Left ventricle myocardium inferior (tissue), 1 donor: ENCODE measurements at regions not wholly inside any gene's neighbourhood (a gene's known extent, or its start where the extent isn't known, plus 50 kb on each side); places are given as distances from the start of the nearest gene placed in this dataset.

Experiments
- DNase-seq: peaks from one replicate; pipeline ENCODE4 v3.0.0-alpha.2; 2020
- H3K27ac ChIP-seq: fragments of 200-600 bp; replicated peaks from 2 replicates; pipeline ENCODE4 v1.8.0; 2021
- H3K27me3 ChIP-seq: fragments of 200-600 bp; 2 replicates; pipeline ENCODE4 v1.8.0; 2021; ENCODE audit warnings: low read depth
- H3K36me3 ChIP-seq: fragments of 200-600 bp; 2 replicates; pipeline ENCODE4 v1.8.0; 2021
- H3K4me1 ChIP-seq: fragments of 200-600 bp; 2 replicates; pipeline ENCODE4 v1.8.0; 2021
- H3K4me3 ChIP-seq: fragments of 200-600 bp; 2 replicates; pipeline ENCODE4 v1.8.0; 2021; ENCODE audit warnings: mild to moderate bottlenecking, moderate library complexity
- H3K9me3 ChIP-seq: fragments of 200-600 bp; replicated peaks from 2 replicates; pipeline ENCODE4 v1.8.0; 2021
- CTCF ChIP-seq: fragments of 200-600 bp; IDR thresholded peaks from 2 replicates; pipeline ENCODE4 v1.8.0; 2021; ENCODE audit warnings: antibody characterized with exemption, mild to moderate bottlenecking, borderline replicate concordance
- intact Hi-C: fragments of 100-400 bp; cut with micrococcal nuclease; formaldehyde crosslinking; loops from one replicate; pipeline ENCODE4 v1.11.0; 2022
- donor health status: DM: no; HTN: yes; CAD: no; lungs with severe emphysema.

- Histone ChIP-seq H3K4me1 (no peaks in the 10 kb centered on the region), H3K36me3 (no peaks in the 10 kb centered on the region), H3K4me3 (no peak overlapping the region), H3K9me3 (no peaks in the 10 kb centered on the region), H3K27me3 (peaks cover 60% of the 10 kb centered on the region), H3K27ac (no peak overlapping the region)
- TF ChIP-seq CTCF = no peak
- intact Hi-C loops = no loop called here
- no peak for DNase-seq
Measured at GRCh38 chr17:33387406-33387805, 94.3 kb upstream of the ASIC2 start.

GRCh38 chr17:33389504-33390135 is 96.5 kb upstream of the ASIC2 start:
- Histone ChIP-seq H3K4me1 (no peaks in the 10 kb centered on the region), H3K27me3 (peaks cover 59% of the 10 kb centered on the region), H3K36me3 (no peaks in the 10 kb centered on the region), H3K4me3 (no peak overlapping the region), H3K9me3 (no peaks in the 10 kb centered on the region), H3K27ac (no peak overlapping the region)
- intact Hi-C loops = no loop called here
- no peak for TF ChIP-seq CTCF
- no peak for DNase-seq

- intact Hi-C loops = no loop called here
- Histone ChIP-seq H3K27me3 (peaks cover 54% of the 10 kb centered on the region), H3K4me3 (no peak overlapping the region), H3K4me1 (no peaks in the 10 kb centered on the region), H3K9me3 (no peaks in the 10 kb centered on the region), H3K36me3 (no peaks in the 10 kb centered on the region), H3K27ac (no peak overlapping the region)
- no peak for DNase-seq
- TF ChIP-seq CTCF = no peak
Measured at GRCh38 chr17:33390479-33391176, 97.5 kb upstream of the ASIC2 start.

GRCh38 chr17:33396818-33397217 is 103.7 kb upstream of the ASIC2 start:
- DNase-seq = no peak
- Histone ChIP-seq H3K9me3 (no peaks in the 10 kb centered on the region), H3K27ac (no peak overlapping the region), H3K36me3 (no peaks in the 10 kb centered on the region), H3K4me3 (no peak overlapping the region), H3K27me3 (peaks cover 38% of the 10 kb centered on the region), H3K4me1 (no peaks in the 10 kb centered on the region)
- no peak for TF ChIP-seq CTCF
- intact Hi-C loops = no loop called here

- no peak overlapping the region for H3K27ac ChIP-seq
- intact Hi-C loops = no loop called here
- H3K4me3 ChIP-seq = no peak overlapping the region
- no peak for DNase-seq
- H3K9me3 ChIP-seq = no peaks in the 10 kb centered on the region
- no peaks in the 10 kb centered on the region for H3K36me3 ChIP-seq
- peaks cover 46% of the 10 kb centered on the region for H3K27me3 ChIP-seq
- TF ChIP-seq CTCF = no peak
- no peaks in the 10 kb centered on the region for H3K4me1 ChIP-seq
Measured at GRCh38 chr17:33398386-33398785, 105.3 kb upstream of the ASIC2 start.
